HG03354 (cell line): ENCODE measurements at regions not wholly inside any gene's neighbourhood (a gene's known extent, or its start where the extent isn't known, plus 50 kb on each side); places are given as distances from the start of the nearest gene placed in this dataset.
A peak's percentile ranks its signal among the peaks of the same experiment; 100 is the strongest.
"Not testable (repeated sequence)": the region's sequence is repeated elsewhere in the genome, so short reads cannot be mapped to it uniquely, and the experiment has no call there.

Experiments used
- ATAC-seq: cut with Tn5 transposase; IDR thresholded peaks from one replicate; pipeline ENCODE4 v1.9.1; 2021; ENCODE audit warnings: mild to moderate bottlenecking; ENCODE audit not compliant: unreplicated experiment, poor library complexity, severe bottlenecking

- ATAC-seq, result no peak
Measured at GRCh38 chr15:58321034-58321433, 110.8 kb upstream of the LIPC start.

DNA sequence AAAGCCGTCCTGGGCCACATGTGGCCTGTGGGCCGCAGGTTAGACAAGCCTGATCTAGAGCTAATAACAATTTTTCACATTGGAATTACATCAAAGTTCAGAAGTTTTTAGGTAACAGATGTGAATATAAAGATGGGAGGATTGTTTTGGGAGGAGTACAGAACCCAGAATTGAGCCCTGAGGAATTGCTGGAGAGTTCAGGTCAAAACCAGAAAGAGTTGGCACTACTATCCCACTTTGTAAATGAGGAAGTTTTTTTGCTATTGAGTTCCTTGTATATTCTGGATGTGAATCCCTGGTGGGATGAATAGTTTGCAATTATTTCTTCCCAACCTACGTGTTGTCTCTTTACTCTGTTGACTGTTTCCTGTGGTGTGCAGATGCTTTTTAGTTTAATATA lies 109.5 kb upstream of the LIPC start:
- no peak for ATAC-seq

DNA sequence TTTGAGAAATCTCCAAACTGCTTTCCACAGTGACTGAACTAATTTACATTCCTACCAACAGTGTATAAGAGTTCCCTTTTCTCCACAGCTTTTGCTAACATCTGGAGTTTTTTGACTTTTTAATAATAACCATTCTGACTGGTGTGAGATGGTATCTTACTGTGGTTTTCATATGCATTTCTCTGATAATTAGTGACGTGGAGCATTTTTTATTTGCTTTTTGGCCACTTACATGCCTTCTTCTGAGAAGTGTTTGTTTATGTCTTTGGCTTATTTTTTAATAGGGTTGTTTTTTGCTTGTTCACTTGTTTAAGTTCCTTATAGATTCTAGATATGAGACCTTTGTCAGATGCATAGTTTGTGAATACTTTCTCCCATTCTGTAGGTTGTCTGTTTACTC lies 108.5 kb upstream of the LIPC start:
- ATAC-seq, result not testable (repeated sequence)

DNA sequence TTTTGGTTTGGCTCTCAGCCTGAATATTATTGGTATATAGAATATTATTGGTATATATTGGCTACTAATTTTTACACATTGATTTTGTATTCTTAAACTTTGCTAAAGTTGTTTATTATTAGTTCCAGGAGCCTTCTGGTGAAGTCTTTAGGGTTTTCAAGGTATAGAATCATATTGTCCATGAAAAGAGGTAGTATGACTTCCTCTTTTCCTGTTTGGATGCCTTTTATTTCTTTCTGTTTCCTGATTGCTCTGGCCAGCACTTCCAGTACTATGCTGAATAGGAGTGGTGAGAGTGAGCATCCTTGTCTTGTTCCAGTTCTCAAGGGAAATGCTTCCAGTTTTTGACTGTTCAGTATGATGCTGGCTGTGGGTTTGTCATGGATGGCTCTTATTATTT lies 107.3 kb upstream of the LIPC start:
- no peak for ATAC-seq

DNA sequence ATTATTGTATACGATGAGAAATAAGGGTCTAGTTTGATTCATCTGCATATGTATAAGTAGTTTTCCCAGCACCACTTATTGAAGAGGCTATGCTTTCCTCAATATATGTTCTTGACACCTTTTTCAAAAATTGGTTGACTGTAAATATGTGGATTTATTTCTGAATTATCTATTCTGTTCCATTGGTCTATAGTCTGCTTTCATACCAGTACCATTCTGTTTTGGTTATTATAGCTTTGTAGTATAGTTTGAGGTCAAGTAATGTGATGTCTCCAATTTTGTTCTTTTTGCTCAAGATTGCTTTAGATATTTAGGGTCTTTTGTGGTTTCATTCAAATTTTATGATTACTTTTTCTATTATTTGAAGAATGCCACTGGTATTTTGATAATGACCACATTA lies 103.8 kb upstream of the LIPC start:
- ATAC-seq, result no peak

GRCh38 chr15:58329211-58329610 lies 102.6 kb upstream of the LIPC start:
- ATAC-seq, result no peak

- no peak for ATAC-seq
Measured at GRCh38 chr15:58329781-58330671, 101.8 kb upstream of the LIPC start.

DNA sequence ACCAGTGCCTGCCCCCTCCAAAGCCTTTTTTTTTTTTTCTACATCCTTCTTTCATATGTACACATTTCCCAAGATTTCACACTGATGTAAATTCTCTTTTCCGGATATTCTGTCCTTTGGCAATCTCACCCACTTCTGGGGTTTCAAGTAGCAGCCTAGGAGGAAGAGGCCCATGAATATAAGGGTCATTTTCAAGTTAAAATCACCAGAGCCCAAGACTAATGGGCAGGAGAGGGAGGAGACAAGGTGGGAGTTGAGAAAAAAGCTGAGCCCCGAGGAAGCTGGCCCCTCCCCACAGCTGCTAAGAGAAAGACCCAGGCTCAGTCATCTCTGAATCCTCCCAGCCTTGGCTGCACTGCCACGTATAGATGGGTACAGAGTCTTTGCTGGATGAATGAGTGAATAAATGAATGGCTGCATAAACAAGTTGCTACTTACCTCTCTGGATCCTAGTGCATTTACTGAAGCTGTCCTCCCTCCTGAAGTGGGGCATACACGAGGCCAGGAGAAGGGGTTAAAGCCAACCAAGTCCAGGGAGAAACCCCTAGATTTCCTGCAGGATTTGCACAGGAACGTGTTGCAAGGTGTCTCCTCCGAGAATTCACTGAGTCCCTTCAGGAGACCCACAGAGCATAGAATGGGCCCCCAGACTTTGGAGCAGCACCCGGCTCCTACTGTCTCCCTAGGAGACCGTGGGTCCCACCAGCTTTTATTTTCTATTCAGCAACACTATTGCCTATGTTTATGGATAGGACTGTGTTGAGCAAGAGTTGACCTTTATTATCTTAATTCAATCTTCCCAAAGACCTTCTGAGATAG lies 100.8 kb upstream of the LIPC start:
- no peak for ATAC-seq

DNA sequence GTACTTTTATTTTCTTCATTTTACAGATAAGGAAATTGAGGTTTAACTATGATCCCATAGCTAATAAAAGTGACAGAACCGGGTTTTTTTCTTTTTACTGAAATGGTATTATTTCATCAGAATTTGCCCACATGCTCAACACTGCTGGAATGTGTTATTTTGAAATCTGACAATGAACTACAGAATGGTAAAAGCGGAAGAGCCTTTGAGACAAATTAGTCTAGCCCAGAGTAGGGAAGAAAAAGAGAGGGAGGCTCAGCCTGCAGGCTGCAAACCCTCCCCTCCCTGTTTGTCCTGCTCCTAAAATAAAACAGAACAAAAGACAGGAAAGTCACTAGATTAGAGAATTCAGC lies 100.3 kb upstream of the LIPC start:
- ATAC-seq, result no peak

DNA sequence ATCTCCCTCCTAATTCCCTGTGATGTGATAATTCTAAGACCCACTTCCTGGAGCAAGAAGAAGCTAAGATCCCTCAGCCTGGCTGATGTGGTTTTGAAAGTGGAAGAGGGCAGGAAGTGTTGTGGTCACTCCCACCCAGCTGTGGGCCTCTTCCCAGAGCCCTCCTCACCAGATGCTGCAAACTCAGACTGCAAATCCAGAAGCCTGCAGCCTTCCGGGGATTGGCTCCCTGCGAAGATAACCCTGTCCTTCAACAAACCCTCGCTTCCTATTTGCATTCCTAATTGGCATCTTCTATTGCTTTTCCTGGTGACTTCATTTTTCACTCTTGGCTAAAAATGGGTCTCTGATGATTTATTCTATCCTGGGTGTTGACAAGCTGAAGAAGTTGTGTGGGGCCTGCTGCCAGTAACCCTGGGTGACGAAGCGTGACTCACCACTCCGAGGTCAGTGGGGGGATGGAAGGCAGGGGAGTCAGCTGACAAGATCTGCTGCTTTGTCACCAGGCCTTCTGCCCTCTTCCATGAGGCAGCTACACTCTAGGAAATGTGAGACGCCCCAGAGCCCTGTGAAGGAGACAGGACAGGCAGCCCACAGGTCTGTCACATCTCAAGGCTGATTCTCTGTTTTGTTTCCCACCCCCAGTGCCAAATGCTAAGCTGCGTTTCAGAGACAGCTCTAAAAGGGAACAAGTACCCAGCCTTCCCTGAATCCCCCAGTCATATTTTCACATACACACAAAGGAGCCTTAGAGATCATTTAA lies 99.7 kb upstream of the LIPC start:
- ATAC-seq, result peak; percentile 86

DNA sequence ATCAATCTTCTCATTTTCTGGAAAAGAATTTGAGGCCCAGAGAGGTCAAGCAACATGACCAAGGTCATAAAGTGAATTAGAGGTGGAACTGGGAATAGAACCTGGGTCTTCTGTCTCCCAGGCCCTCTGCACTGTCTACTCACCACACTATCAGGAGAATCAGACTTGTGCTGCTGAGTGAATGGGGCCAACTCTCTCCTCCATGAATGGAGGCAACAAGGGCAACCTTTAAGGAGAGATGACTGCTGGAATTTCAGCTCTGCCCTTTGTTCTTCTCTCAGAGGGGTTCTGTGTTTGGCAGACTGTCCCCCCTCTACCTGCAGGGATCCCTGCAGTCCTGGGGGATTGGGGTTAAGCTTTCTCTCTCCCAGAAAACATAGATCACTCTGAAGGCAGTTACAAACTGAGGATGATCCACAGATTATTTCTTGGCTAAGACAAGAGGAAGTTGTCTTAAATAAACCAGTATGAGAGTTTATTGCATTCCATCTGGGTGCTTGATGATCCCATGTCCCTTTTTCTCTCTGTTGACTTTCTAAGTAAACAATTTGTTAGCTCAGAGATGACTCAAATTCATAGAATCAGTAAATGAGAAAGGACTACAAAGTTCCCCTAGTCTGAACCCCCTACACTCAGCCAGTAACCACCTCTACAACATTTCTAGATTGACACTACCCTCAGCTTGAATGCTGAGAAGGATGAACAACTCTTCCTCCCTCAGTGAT lies 99.0 kb upstream of the LIPC start:
- peak; percentile 12 for ATAC-seq

GRCh38 chr15:58334803-58335202 lies 97.0 kb upstream of the LIPC start:
- ATAC-seq, result no peak

DNA sequence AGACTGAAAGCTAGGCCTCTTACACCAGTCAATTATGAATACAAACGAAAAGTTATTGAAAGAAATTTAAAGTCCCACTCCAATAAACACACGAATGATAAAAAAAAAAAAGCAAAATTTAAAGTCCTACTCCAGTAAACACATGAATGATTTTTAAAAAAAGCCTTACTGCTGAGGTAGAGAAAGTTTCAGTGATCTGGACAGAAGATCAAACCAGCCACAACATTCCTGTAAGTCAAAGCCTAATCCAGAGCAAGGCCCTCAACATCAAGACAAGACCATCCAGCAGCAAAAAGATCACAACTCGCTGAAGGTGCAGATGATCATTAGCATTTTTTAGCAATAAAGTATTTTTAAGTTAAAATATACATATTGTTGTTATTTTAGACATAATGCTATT lies 95.6 kb upstream of the LIPC start:
- no peak for ATAC-seq

DNA sequence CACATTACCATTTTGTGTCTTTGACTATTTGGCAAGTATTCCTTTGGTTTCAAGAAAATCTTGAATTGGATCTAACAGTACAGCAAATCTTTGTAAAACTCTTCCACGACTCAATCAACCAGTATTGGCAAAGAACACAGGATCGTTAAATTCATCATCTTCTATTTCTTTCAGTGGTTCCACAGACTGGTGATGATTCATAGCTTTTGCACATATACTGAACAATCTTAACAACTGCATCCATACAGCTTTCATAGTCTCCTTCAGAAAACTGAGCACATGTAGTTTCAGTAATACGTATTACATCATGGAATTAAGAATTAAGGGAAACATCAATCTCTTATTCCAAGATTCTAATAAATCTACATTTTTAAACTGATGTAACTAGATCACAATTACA lies 91.6 kb upstream of the LIPC start:
- no peak for ATAC-seq

GRCh38 chr15:58342508-58342907 lies 89.3 kb upstream of the LIPC start:
- ATAC-seq, result no peak

DNA sequence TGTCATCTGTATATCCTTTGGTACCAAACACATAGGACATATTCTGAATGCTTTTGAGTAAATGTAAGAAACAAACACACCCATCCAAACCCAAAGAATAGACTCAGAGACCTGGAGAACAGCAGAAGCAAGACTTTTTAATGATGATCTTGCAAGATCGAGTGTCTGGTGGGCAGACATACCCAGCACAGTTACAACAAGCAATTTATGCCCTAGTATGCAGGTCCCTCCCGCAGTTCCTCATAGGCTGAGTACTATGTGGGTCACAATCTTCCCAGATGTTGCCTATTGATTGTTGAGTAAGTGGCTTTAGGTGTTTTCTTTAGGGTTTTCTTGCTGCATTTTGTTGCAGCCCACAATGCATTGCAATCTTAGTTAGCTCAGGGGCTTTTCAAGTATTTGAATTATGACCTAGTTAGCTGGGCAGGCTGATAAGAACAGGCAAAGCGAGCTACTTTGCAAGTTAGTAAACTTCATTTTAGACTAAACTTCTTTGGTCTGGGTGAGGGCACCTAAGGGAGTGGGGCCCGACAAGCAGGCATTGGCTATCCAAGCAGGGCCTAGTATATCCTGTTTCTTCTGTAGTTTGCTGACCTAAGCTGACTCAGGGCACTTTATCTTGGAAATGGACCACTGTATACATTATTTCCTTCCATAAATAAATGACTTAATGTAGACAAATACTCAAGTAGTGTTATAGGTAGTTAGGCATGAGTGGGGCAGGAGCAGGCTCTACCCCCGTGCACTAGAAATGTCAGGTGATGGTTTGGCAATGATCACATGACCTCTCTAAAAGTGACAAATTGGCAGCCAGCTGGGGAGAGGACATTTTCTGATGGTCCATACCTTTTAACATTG lies 87.3 kb upstream of the LIPC start:
- ATAC-seq, result no peak

DNA sequence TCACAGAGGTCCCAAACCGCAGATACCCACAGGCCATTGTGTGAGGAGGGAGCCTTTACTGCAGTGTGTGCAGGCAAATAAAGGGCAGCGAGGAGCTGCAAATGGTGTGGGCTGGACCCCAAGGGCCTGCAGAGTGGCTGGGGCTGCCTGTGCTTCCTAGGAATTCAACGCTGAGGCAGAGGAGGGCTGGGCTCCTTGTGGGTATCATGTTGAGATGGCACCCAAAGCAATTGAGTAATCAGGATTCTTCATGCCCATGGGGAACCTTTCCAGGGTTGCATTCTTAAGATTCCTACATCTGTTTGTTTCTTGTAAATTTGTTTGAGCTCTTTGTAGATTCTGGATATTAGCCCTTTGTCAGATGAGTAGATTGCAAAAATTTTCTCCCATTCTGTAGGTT lies 85.4 kb upstream of the LIPC start:
- ATAC-seq, result no peak

DNA sequence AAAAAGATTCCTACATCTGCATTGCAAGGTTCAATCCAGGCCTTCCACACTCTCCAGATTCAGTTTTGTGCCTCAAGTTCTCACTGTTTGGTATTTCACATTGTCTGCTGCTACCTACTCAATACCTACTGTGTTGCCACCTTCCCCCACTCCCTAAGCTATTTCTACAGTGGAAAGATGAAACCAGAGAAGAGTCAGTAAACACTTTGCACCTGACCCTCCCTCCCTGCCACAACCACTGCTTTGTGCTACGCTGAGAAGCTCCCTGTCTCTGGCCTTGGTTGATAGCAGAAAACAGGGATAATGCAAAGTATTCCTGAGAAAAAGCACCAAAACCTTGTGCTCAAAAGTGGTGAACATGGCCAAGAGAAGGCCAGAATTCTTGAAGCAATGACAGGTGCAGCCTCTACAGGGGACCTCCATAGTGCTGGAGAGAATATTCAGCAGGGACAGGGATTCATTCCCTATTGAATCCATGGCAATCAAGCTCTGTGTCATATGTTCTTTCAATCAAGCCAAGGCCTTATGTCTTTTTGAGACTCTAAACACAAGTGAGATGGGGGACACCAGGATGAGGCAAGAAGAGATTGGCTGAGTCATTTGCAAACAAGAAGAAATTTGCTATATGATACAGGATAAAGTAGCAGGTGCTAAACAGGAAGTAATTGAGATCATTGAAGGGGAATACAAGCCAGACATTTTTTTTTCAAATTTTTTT lies 83.5 kb upstream of the LIPC start:
- no peak for ATAC-seq
